GM21786 (cell line): ENCODE measurements at regions not wholly inside any gene's neighbourhood (a gene's known extent, or its start where the extent isn't known, plus 50 kb on each side); places are given as distances from the start of the nearest gene placed in this dataset.
"Not testable (repeated sequence)": the region's sequence is repeated elsewhere in the genome, so short reads cannot be mapped to it uniquely, and the experiment has no call there.

ENCODE experiments used
- ATAC-seq: cut with Tn5 transposase; IDR thresholded peaks from one replicate; pipeline ENCODE4 v1.9.1; 2021; ENCODE audit not compliant: unreplicated experiment

DNA sequence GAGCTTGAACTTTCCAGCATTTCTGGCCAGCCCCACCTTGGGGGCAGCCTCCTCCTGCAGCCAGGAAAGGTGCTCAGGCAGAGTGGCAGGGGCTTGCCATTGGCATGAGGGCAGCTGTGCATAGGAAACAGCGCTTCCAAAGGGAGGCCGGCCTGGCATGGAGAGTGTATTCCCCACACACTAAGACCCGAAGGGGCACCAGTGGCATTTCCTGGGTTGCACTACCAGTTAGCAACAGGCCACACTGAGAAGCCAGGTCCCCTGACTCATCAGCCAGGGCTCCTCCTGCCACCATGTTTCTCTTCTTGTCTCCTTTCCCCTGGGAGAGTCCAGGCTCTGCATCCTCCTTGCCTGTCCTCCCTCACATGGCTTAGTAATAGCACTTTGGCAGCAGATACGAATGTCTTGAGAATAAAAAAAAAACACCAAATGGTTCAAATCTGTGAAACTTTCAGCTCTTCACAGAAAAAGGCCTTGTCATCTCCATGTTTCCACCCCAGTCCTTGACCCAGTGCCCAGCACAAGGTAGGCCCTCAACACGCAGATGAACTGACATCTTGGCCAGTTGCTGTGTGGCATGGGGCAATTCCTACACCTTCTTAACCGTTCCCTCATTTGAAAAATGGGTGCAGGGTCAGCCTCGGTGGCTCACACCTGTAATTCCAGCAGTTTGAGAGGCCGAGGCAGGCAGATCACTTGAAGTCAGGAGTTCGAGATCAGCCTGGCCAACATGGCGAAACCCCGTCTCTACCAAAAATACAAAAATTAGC lies 180.4 kb downstream of the SMAD6 start:
- ATAC-seq = no peak

DNA sequence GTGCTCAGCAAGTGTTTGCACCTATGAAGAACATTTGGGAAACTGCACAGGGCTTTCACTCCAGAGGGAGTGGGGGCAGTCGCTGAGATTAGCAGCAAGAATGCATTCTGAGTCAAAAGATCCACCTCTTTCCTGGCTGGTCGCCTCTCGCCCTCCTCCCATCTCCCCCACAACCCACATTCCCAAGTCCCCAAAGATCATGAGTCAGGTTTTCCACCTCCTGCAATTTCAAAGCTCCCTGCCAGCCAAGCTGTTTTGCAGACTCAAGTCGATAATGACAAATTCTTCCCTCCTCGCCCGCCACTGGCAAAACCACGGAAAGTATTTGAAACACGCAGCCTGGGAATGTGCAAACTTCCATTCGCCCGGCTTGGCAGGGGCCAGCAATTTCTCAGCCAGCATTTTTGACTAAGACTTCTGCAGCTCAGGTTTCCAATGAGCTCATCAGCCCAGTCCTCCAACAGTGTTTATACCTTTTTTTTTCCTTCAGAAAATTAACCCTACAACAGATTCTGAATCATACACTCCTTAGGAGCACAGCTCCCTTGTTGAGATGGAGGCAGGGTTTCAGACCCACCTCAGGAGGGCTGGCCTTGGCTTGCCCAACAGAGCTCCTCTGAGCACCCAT lies 181.4 kb downstream of the SMAD6 start:
- ATAC-seq = no peak

DNA sequence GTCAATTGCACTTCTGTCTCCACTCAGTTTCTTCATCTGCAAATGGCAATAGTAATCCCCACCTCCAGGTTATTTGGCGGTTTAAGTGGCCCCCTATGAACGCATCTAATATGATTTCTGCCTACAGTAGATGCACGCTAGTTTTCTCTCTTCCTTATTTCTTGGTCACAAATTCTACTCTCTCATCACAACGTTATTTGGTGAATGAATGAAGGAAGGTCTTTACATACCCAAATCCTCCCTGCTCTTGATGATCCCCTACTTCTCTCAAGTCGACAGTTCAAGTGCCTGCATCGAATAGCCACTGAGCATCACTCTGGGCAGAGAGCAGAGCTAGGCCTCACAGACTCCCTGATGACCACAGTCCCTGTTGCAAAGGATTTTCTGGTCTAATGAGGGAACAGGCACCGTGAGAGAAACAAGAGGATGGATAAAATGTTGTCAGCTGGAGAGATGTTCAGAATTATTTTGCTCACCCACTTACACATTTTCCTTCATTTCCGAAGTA lies 181.2 kb upstream of the SMAD3 start:
- no peak for ATAC-seq

DNA sequence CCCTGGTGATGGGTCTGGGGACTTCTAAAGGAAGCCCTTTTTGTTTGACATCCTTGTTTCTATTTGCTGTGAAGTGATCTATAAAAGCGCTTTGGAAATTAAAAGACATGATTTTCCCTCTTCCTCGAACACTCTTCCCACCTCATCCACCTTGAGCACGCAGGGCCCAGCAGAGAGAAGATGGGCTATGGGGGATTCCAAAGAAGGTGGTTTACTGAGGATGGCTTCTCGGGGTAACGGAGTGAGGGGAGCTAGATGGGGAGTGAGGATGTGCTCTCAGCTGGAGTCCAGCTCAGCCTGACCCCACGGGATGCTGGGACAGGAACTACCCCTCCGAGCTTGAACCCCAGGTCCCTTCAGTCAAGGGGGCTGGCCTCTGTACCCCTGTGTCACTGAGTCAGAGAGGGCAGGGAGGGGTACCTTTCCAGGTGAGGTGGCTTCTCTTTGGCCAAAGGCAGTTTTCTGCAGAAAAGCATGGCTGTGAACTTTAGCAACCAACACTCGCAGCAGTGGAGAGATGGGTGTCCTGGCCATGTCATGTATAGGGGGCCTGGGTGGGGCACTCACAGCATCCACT lies 180.7 kb upstream of the SMAD3 start:
- no peak for ATAC-seq

GRCh38 chr15:66885281-66885915 lies 180.0 kb upstream of the SMAD3 start:
- no peak for ATAC-seq

DNA sequence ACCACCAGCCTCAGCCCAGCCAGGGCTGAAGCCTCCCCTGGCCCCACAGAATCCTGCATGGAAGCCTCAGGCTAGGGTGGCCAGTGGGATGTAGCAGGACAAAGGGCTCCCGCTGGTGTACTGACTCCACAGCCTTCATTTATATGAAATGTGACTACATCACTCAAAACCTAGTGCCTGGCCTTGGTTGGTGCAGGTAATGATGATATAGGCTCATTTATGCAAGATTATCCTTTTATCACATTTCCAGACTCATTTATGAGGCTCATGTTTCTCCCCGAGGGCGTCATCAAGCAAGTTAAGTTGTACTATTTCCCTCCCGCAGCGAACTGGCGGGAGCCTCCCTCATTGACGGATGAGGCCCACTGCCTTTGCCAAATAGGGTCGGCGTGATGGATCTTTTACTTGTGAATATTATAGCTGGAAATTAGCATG lies 179.1 kb upstream of the SMAD3 start:
- no peak for ATAC-seq

- ATAC-seq = no peak
These were observed 178.6 kb upstream of the SMAD3 start for GRCh38 chr15:66886686-66887273.

DNA sequence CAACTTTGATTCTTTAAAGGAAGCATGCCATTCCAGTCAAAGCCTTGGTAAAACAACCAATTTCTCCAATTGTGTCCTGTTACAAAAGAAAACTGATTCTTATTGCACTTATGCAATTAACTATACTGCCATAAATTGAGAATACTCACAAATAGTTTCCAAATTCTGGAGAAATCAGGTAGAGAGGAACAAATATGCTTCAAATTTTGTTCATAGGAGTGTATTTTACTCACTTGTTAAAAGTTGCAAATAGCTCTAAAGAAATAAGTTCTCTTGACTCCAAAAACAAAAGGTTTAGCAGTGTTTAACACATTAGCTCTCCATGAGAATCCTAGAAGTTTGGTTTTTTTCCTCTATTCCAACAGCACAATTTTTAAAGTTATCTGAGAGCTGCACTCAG lies 176.1 kb upstream of the SMAD3 start:
- not testable (repeated sequence) for ATAC-seq

GRCh38 chr15:66891776-66892175 lies 173.6 kb upstream of the SMAD3 start:
- no peak for ATAC-seq

- no peak for ATAC-seq
These were observed 172.1 kb upstream of the SMAD3 start for GRCh38 chr15:66893294-66893693.

GRCh38 chr15:66894363-66894762 lies 171.0 kb upstream of the SMAD3 start:
- no peak for ATAC-seq

- ATAC-seq = no peak
These were observed 170.2 kb upstream of the SMAD3 start for GRCh38 chr15:66894986-66895780.

DNA sequence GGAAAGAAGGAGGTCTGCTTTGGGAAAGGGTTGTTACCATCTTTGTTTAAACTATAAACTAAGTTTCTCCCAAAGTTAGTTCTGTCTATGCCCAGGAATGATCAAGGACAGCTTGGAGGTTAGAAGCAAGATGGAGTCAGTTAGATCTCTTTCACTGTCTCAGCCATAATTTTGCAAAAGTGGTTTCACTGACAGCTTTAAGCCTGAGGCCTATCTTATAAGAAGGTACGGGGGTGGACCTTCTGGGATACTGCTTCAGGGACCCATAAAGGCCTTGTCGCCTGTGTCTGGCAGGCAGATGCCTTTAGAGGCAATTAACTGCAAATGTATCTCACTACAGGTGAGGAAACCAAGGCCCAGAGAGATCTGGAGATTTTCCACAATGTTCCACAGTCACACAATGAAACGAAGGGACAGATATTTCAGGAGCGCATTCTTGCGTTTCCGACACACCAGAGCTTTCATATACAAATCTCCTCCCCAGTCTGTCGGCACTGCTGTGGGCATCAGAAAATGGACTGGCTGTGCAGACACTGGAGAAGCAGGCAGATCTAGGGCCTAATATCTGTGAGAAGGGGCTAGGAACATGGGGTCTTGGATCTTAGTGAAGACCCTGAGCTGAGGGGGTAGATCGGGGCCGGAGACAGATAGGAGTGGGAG lies 169.5 kb upstream of the SMAD3 start:
- no peak for ATAC-seq

GRCh38 chr15:66896611-66897010 lies 168.8 kb upstream of the SMAD3 start:
- ATAC-seq = no peak

DNA sequence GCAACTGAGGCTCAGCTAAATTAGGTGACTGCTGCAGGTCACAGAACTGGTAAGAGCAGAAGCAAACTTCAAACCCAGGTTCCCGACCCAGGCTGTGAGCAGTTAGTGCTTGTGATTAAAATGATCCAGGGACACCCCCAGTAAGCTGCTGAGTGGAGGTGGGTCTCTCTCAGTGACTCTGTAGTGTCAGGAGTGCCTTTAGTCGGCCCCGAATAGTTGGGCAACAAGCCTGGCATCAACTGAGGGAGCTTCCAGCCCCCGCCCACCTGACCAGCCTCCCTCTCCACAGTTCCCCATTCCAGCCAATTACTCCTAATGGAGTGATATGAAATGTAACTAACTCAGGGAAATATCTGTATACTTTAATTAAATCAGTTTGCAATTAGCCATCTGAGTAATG lies 168.0 kb upstream of the SMAD3 start:
- no peak for ATAC-seq

GRCh38 chr15:66897971-66898370 lies 167.4 kb upstream of the SMAD3 start:
- ATAC-seq = no peak

DNA sequence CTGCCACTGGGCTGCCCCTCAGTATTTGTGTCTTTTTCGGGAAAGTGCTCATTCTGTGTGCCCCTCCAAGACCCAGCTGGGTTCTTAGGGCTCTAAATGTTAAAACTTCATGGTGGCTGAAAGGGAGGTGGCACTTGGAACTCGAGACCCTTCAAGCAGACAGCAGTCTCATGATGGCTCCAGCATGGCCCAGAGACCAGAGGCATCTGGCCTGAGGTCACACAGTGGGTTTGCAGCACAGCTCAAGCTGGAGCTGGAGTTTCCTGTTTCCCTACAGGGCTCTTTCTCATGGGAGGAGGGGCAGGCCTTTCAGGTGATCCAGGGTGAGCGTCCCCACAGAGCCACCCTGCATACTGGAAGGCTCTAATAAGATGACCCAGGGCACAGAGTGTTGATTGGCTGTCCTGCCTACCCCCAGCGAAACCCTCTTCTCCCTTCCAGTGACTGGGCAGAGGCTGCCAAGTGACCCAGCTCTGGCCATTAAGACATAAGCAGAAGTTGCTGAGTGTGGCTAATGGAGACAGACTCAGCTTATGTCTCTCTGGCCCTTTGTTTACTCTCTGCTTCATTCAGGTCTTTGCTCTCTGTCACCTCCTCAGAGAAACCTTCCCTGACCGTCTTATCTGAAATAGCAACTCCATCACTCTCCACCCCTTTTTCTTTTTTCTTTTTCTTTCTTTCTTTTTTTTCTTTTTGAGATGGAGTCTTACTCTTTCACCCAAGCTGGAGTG lies 166.6 kb upstream of the SMAD3 start:
- no peak for ATAC-seq

- ATAC-seq = no peak
These were observed 165.6 kb upstream of the SMAD3 start for GRCh38 chr15:66899555-66900350.
